H7 (cell line): ENCODE measurements at regions not wholly inside any gene's neighbourhood (a gene's known extent, or its start where the extent isn't known, plus 50 kb on each side); places are given as distances from the start of the nearest gene placed in this dataset.
"Not testable (repeated sequence)": the region's sequence is repeated elsewhere in the genome, so short reads cannot be mapped to it uniquely, and the experiment has no call there.

ENCODE experiments used
- DNase-seq: peaks from one replicate; pipeline ENCODE4 v3.0.0; 2012
- H3K27me3 ChIP-seq: 2 replicates; pipeline ENCODE4 v1.6.0; 2011; ENCODE audit warnings: mild to moderate bottlenecking, low read length; ENCODE audit not compliant: control insufficient read depth, insufficient read depth
- H3K36me3 ChIP-seq: replicated peaks from 2 replicates; pipeline ENCODE4 v1.5.1; 2011; ENCODE audit warnings: low read length; ENCODE audit not compliant: control insufficient read depth, insufficient read depth
- H3K4me3 ChIP-seq: 2 replicates; pipeline ENCODE4 v1.5.1; 2011; ENCODE audit warnings: low read depth, mild to moderate bottlenecking, control low read depth, low read length, moderate library complexity; ENCODE audit not compliant: insufficient read depth

DNA sequence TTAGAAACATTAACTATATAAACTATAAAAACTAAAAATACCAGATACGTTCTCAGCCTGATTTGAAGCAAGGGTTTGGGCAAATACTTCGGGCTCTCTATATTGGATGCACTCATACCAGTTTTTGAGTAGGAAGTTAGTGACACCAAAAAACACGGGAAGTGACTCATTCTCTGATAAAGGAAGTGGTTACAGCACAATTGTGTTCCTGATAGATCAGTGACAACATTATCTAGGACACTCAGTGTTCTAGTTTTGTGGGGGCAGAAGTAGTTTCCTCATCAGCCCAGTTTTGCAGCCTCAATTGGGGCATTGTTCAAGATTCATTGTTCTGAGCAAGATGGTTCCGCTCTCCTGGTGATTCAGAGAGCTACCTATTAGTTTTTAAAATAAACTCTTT lies 469.6 kb upstream of the DPPA4 start:
- DNase-seq: no peak
- H3K36me3 ChIP-seq: no peaks in the 10 kb centered on the region
- no peak overlapping the region for H3K4me3 ChIP-seq
- H3K27me3 ChIP-seq: no peaks in the 10 kb centered on the region

DNA sequence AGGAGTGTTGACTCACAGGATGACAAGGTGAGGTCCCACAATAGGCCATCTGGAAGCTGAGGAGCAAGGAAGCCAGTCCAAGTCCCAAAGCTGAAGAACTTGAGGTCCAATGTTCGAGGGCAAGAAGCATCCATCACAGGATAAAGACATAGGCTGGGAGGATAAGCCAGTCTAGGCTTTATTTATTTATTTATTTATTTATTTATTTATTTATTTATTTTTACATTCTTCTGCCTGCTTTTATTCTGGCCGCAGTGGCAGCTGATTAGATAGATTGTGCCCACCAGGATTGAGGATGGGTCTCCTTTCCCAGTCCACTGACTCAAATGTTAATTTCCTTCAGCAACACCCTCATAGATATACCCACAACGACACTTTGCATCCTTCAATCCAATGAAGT lies 472.2 kb upstream of the DPPA4 start:
- H3K4me3 ChIP-seq: no peak overlapping the region
- DNase-seq: no peak
- no peaks in the 10 kb centered on the region for H3K36me3 ChIP-seq
- H3K27me3 ChIP-seq: no peaks in the 10 kb centered on the region

DNA sequence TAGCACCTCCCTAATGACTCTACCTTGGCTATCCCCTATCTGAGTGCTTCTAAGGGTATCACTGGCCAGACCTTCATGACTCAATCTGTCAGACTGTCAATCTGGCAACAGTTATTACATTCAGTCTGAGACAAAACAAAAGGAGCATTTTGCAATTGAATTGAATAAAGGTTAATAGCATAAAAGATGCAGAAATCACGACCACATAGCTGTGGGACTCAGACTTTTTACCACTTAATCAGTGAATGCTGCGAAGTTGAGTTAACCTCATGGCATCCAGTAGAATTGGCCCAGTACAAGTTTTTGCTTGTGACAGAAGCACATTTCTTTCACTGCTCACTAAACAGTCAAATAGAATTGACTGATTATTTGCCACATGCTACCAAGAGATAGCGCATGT lies 480.7 kb upstream of the DPPA4 start:
- Histone ChIP-seq H3K4me3 (no peak overlapping the region), H3K36me3 (no peaks in the 10 kb centered on the region), H3K27me3 (no peaks in the 10 kb centered on the region)
- DNase-seq: no peak

DNA sequence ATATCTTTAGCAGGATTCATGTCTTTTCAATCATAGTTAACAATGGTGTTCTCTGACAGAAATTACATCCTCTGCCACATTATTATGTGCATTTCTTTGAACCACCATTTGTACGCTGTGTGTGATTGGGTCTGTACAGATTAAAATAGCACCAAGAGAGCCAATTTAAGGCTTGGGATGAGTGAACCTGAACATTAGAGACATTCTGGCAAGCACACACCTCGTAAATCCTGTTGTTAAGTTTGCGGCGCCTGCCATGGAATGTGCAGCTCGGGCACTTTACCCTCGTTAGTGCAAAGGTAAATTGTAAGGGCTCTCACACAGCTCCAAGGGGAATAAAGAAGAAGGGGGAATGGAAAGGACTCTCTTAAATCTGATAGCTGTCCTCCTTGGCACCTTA lies 482.4 kb upstream of the DPPA4 start:
- DNase-seq: no peak
- Histone ChIP-seq H3K4me3 (no peak overlapping the region), H3K36me3 (no peaks in the 10 kb centered on the region), H3K27me3 (no peaks in the 10 kb centered on the region)

DNA sequence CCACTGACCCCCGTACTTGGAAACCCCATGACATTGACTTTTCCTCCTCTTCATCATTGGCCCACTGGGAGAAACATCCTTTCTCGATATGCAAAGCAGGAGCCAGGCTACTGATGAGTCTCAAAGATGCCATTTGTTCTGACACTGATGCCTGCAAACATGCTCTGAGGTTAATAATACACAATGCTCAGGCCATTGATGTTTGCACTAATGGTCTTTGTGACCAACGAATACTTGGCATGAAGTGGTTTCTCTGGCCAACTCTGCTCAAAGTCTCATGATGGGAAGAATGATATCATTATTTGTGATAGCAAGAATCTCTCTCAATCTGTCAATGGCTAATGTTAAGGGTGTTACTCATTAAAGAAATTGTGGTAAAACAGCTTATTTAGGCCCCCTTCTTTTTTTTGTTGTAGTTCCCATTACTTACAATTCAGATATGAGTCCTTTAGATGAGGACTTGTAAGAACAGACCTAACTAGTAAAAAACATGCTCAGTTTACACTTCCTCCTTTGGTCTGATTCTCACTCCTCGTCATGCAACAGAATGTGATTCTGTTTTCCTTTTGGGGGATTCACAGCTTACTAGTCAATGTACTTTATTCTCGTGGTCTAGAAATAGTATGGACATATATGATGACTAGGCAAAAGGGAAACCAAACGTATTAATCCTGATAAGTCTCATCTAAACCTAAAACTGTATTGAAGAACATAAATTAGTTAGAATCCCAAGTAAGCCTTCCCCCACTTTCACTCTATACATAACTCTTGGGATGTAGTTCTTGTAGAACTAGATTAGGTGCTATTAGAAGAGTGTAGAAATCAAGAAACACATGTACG lies 488.8 kb upstream of the DPPA4 start:
- DNase-seq: no peak
- H3K27me3 ChIP-seq: no peaks in the 10 kb centered on the region
- no peaks in the 10 kb centered on the region for H3K36me3 ChIP-seq
- no peak overlapping the region for H3K4me3 ChIP-seq

DNA sequence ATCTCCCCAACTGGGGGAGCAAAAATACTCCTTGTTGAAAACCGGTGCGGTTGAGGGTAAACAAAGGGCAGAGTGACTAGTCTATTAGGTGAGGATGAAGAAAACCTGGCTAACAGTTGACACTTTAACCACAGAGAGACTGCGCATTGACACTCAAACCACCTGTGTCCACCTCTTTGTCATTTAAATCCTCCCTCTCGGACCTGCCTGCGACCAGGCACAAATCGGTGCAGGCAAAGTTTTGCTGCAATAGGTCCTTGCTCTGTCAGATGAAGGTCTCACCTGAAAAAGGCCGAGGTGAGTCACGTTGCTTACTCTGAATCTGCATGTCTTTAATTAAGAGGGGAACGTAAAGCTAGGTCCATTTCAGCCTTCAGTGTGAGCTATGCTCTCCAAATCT lies 494.1 kb upstream of the DPPA4 start:
- no peak overlapping the region for H3K4me3 ChIP-seq
- peak; percentile 31 for DNase-seq
- no peaks in the 10 kb centered on the region for H3K27me3 ChIP-seq
- H3K36me3 ChIP-seq: no peaks in the 10 kb centered on the region

DNA sequence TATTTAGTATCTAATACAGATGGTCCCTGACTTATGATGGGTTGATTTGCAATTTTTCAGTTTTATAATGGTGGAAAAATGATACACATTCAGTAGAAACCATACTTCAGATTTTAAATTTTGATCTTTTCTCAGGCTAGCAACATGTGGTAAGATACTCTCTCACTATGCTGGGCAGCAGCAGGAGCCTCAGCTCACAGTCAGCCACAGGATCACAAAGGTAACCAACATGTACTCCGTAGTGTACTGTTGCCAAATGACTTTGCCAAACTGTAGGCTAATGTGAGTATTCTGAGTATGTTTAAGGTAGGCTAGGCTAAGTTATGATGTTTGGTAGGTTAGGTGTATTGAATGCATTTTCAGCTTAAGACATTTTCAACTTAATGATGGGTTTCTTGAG lies 498.6 kb upstream of the DPPA4 start:
- no peak overlapping the region for H3K4me3 ChIP-seq
- DNase-seq: no peak
- no peaks in the 10 kb centered on the region for H3K36me3 ChIP-seq
- no peaks in the 10 kb centered on the region for H3K27me3 ChIP-seq

DNA sequence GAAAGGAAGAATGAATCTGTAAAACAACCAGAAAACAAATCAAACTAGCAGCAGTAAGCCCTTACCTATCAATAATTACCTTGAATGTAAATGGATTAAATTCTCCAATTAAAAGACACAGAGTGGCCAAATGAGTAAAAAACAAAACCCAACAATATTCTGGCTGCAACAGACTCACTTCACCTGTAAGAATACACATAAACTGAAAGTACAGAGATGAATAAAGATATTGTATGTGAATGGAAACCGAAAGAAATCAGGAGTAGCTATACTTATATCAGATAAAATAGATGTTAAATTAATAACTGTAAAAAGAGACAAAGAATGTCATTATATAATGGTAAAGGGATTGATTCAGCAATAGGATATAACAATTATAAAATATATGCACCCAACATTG lies 514.5 kb upstream of the DPPA4 start:
- H3K27me3 ChIP-seq: no peaks in the 10 kb centered on the region
- H3K36me3 ChIP-seq: no peaks in the 10 kb centered on the region
- no peak overlapping the region for H3K4me3 ChIP-seq
- no peak for DNase-seq

DNA sequence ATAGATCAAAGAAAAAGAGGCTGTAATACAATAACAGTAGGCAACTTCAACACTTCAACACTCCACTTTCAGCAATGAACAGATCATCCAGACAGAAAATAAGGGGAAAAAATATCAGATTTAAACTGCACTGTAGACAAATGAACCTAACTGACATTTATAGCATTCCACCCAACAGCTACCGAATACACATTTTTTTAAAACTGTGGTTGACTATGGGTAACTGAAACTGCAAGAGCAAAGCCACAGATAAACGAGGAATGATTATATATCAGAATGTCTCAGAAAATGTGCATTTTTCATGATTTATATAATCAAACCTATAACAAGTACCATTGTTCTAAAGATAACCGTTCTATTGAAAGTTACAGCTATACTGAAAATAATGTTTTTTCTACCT lies 514.9 kb upstream of the DPPA4 start:
- H3K36me3 ChIP-seq: no peaks in the 10 kb centered on the region
- H3K27me3 ChIP-seq: no peaks in the 10 kb centered on the region
- H3K4me3 ChIP-seq: no peak overlapping the region
- DNase-seq: no peak

DNA sequence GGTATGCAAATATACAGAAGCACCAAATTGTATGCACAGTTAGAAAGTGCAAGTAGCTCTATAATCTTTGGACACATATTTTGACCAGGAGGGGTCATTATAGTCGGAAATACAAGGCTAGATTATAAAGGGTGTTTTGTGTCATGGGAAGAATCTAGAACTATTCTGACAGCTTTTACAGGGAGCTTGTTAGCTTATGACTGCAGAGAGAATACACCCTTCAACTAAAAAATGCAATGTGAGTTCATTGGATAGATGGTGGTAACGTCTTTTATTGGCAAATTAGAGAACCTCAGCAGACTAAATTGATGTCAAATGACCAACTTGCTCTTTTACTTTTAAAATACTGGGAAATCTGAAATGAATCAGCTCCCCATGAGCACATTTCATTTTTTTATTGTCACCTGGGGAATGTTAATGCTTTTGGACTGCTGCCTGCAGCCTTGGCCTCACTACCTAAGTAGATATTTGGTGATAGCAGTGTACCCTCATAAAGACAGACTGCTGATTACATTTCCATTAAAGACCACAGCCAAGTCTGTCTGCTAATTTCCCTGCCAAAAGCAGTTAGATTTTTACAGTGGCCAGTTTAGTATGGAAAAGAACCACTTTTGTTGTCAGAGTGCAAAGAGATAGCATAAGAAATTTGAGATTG lies 515.9 kb upstream of the DPPA4 start:
- no peak for DNase-seq
- Histone ChIP-seq H3K36me3 (no peaks in the 10 kb centered on the region), H3K27me3 (no peaks in the 10 kb centered on the region), H3K4me3 (no peak overlapping the region)

DNA sequence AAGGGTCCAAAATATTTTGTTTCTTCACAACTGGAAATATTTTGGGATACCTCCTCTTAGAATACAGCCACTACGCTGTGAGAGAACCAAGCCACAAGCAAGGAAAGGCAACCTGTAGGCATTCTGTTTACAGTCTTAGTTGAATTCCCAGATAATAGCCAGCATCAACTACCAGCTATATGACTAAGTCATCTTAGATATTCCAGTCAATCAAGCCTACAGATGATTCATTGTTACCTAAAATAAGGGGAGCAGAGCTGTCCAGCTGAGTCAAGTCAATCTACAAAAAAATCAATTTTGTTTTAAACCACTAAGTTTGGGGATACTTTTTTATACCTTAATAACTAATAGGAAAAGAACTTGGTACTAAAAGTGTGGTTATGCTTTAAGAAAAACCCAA lies 526.4 kb upstream of the DPPA4 start:
- Histone ChIP-seq H3K4me3 (no peak overlapping the region), H3K36me3 (no peaks in the 10 kb centered on the region), H3K27me3 (no peaks in the 10 kb centered on the region)
- DNase-seq: no peak

DNA sequence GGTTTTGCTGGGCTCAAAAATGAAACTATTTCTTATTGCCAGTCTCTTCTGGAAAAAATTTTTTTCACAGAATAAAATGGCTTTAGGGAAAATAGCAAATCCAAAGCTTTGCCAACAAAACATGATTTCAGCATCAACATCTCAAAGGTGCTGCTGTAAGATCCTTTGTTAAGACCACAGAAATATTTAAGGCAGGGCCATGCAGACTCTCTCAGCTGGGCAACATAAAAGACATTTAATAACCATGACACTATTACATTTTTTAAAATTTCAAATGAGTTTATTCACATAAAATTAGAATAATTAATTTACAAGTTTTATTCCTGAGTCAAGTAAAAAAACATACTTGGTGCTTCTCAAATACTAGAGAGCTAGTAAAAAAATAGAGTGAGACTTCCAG lies 527.1 kb upstream of the DPPA4 start:
- no peak overlapping the region for H3K4me3 ChIP-seq
- DNase-seq: no peak
- H3K27me3 ChIP-seq: no peaks in the 10 kb centered on the region
- no peaks in the 10 kb centered on the region for H3K36me3 ChIP-seq

DNA sequence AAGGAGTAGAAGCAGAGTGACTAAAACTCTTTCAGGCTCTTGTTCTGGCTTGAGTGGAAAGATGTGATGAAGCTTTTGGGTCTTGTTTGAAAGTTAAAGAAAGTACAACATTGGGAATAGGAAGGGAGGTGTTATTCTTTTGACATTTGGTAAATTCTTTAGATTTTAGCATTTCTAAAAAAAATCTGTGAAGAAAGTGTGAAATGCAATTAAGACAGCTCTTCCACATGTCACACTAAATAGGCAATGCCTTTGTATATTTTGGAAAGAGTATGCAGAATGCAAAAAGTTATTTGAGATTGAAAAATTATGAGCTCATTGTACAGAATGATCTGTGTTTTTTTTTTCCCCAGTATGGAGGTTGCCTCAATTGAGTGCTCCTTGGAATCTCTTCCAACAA lies 532.2 kb upstream of the DPPA4 start:
- no peaks in the 10 kb centered on the region for H3K27me3 ChIP-seq
- H3K4me3 ChIP-seq: no peak overlapping the region
- no peaks in the 10 kb centered on the region for H3K36me3 ChIP-seq
- no peak for DNase-seq

DNA sequence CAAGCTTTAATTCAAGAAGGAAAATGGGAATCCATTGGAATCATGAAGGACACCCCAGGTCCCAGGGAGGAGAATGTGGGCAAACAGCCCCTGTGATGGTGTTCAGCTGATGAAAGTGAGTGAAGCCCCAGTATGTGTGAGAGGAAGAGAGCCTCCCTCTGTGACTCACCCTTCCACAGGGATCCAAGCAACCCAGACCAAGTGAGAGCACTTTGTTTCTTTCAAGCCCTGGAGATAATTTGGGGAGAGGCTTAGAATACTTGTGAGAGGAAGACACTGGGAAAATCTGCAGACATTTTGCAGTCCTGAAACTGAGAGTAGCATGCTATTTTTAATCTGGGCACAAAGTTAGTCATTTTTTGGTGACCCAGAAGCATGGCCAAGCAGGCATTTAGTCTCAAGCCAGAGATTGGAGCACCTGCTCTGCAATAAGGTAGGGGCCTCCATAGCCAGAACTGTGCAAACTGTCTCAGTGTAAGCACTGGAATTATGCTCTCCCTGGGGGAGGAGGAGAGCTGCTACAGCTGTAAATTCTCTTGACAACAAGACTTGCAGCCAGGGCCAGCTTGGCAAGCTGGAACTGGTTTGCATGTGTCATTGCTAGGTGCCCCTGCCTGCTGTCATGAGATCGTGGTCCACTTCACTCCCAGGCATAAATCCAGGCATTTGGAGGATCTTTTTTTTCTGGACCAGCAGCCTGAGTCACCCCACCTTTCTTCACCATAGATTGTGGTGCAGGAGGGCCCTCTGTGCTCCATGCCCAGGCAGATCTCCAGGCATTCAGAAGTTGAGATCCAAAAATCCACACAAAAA lies 537.8 kb upstream of the DPPA4 start:
- H3K27me3 ChIP-seq: no peaks in the 10 kb centered on the region
- DNase-seq: no peak

DNA sequence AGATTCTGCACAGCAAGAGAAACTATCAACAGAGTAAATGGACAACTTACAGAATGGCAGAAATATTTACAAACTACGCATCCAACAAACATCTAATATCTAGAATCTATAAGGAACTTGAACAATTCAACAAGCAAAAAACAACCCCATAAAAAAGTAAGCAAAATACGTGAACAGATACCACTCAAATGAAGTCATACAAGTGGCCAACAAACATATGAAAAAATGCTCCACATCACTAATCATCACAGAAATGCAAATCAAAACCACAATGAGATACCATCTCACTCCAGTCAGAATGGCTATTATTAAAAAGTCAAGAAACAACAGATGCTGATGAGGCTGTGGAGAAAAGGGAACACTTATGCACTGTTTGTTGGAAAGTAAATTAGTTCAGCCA lies 540.3 kb upstream of the DPPA4 start:
- H3K4me3 ChIP-seq, H3K36me3 ChIP-seq, DNase-seq, H3K27me3 ChIP-seq: not testable (repeated sequence)

More for the DNA sequence above, 537.8 kb upstream of the DPPA4 start:
- Histone ChIP-seq H3K4me3 (no peak overlapping the region), H3K36me3 (no peaks in the 10 kb centered on the region)
